HepG2 (cell line): ENCODE measurements at regions not wholly inside any gene's neighbourhood (a gene's known extent, or its start where the extent isn't known, plus 50 kb on each side); places are given as distances from the start of the nearest gene placed in this dataset.

Source experiments
- ATAC-seq: fragments of 200-7000 bp; cut with Tn5 transposase; 3 replicates; pipeline ENCODE4 v1.9.1; 2020; ENCODE audit warnings: mild to moderate bottlenecking, moderate library complexity
- BruUV-seq: library from RNA; stranded (reverse); fragments of 400-500 nt; replicated peaks from 2 replicates; lab custom pipeline; 2021; lab: Mats Ljungman, UMichigan
- CTCF ChIA-PET: fragments of 300-600 bp; formaldehyde crosslinking; extraction: SDS; loops from one replicate; lab custom pipeline; 2021; ENCODE audit warnings: low total read pairs, inconsistent platforms, low intra/inter-chr PET ratio; lab: Yijun Ruan, JAX
- POLR2A ChIA-PET: fragments of 350-600 bp; sonication (Branson Sonifier 250); formaldehyde crosslinking; loops from one replicate; lab custom pipeline; 2020; ENCODE audit warnings: antibody characterized with exemption, inconsistent platforms; lab: Yijun Ruan, JAX
- DNase-seq: peaks from one replicate; pipeline ENCODE4 v3.0.0-alpha.2; 2015; ENCODE audit warnings: low spot score
- FAIRE-seq: peaks from 3 replicates; lab custom pipeline; 2011; peaks lifted over from hg19 to GRCh38; lab: Jason Lieb, UNC
- H2AFZ ChIP-seq: one replicate; pipeline ENCODE4 v1.6.1; 2011; ENCODE audit warnings: low read length, inconsistent platforms
- H3K27ac ChIP-seq: fragments of 300-600 bp; 3 replicates; pipeline ENCODE4 v1.8.0; 2011; ENCODE audit warnings: mixed run types, mild to moderate bottlenecking, mixed read lengths, low read length, inconsistent platforms; ENCODE audit not compliant: insufficient read depth; ENCODE audit errors: extremely low read length
- H3K27me3 ChIP-seq, 2 experiments: fragments of 200-600 bp in 1 of 2; 2 replicates in 1 of 2; 3 replicates in 1 of 2; pipeline versions ENCODE4 v1.6.0 to v1.8.0; 2011; ENCODE audit warnings: low read length in 2 of 2, mild to moderate bottlenecking in 2 of 2, moderate library complexity in 2 of 2, inconsistent platforms in 1 of 2; ENCODE audit not compliant: insufficient read depth in 2 of 2, control insufficient read depth in 1 of 2
- H3K36me3 ChIP-seq, 2 experiments: fragments of 200-600 bp in 1 of 2; replicated peaks in 1 of 2; 2 replicates in 1 of 2; 3 replicates in 1 of 2; pipeline versions ENCODE4 v1.5.1 to v1.8.0; 2011; ENCODE audit warnings: low read length in 2 of 2, inconsistent platforms in 1 of 2; ENCODE audit not compliant: insufficient read depth in 2 of 2, control insufficient read depth in 1 of 2
- H3K4me1 ChIP-seq: 2 replicates; pipeline ENCODE4 v1.5.1; 2012; ENCODE audit warnings: low read length, inconsistent platforms; ENCODE audit not compliant: insufficient read depth
- H3K4me2 ChIP-seq: 2 replicates; pipeline ENCODE4 v1.6.0; 2011; ENCODE audit warnings: low read depth, low read length, inconsistent platforms
- H3K4me3 ChIP-seq, 3 experiments: fragments of 200-600 bp in 1 of 3; sonication (generic), shearing (Covaris generic) in 1 of 3; replicated peaks in 1 of 3; 2 replicates each; pipeline ENCODE4 v1.5.1; 2011 to 2016; ENCODE audit warnings: low read length in 3 of 3, inconsistent platforms in 2 of 3, low read depth in 2 of 3, mild to moderate bottlenecking in 2 of 3, control low read depth in 1 of 3, mixed read lengths in 1 of 3; ENCODE audit not compliant: insufficient read depth in 1 of 3
- H3K79me2 ChIP-seq: one replicate; pipeline ENCODE4 v1.6.1; 2011; ENCODE audit warnings: low read length, inconsistent platforms; ENCODE audit not compliant: insufficient read depth
- H3K9ac ChIP-seq: 2 replicates; pipeline ENCODE4 v1.6.0; 2011; ENCODE audit warnings: mild to moderate bottlenecking, low read depth, low read length, inconsistent platforms; ENCODE audit not compliant: insufficient read depth
- H3K9me3 ChIP-seq: 2 replicates; pipeline ENCODE4 v1.5.1; 2012; ENCODE audit warnings: mild to moderate bottlenecking, low read length
- H4K20me1 ChIP-seq: 2 replicates; pipeline ENCODE4 v1.6.0; 2011; ENCODE audit warnings: inconsistent platforms, mild to moderate bottlenecking, low read length, moderate library complexity; ENCODE audit not compliant: insufficient read depth
- ATRX ChIP-seq: sonication (generic); formaldehyde crosslinking; IDR thresholded peaks from 2 replicates; pipeline ENCODE4 v1.4.0; 2020; ENCODE audit warnings: missing genetic modification reagents, borderline replicate concordance
- MAX ChIP-seq: IDR thresholded peaks from 2 replicates; pipeline ENCODE4 v1.6.1; 2012; ENCODE audit warnings: inconsistent platforms
- MBNL3 ChIP-seq: fragments of 250-450 bp; sonication (Bioruptor Pico); conservative IDR thresholded peaks from 2 replicates; pipeline ENCODE4 v1.8.0; 2022; ENCODE audit warnings: mild to moderate bottlenecking, inconsistent platforms
- MLXIP ChIP-seq: sonication (generic); formaldehyde crosslinking; IDR thresholded peaks from 2 replicates; pipeline ENCODE4 v1.9.0; 2021; ENCODE audit warnings: missing genetic modification reagents, borderline replicate concordance
- MXD4 ChIP-seq: IDR thresholded peaks from 2 replicates; pipeline ENCODE4 v1.6.1; 2016; ENCODE audit warnings: mild to moderate bottlenecking, missing biosample characterization, missing genetic modification reagents
- NCOA2 ChIP-seq: sonication (generic); formaldehyde crosslinking; IDR thresholded peaks from 2 replicates; pipeline ENCODE4 v1.8.0; 2022; ENCODE audit warnings: inconsistent platforms
- REL ChIP-seq: sonication (generic); formaldehyde crosslinking; conservative IDR thresholded peaks from 2 replicates; pipeline ENCODE4 v1.8.0; 2022; ENCODE audit warnings: mild to moderate bottlenecking, missing genetic modification reagents, moderate library complexity
- RFX3 ChIP-seq: IDR thresholded peaks from 2 replicates; pipeline ENCODE4 v1.6.1; 2016; ENCODE audit warnings: missing biosample characterization, missing genetic modification reagents
- SAFB2 ChIP-seq: sonication (generic); formaldehyde crosslinking; IDR thresholded peaks from 2 replicates; pipeline ENCODE4 v1.5.1; 2020; ENCODE audit warnings: missing genetic modification reagents, low read depth, mild to moderate bottlenecking, borderline replicate concordance
- SP5 ChIP-seq: IDR thresholded peaks from 2 replicates; pipeline ENCODE4 v1.6.1; 2016; ENCODE audit warnings: low read depth, borderline replicate concordance
- ZNF318 ChIP-seq: sonication (generic); formaldehyde crosslinking; IDR thresholded peaks from 2 replicates; pipeline ENCODE4 v1.4.0; 2020; ENCODE audit warnings: mild to moderate bottlenecking, missing genetic modification reagents
- ZNF597 ChIP-seq: sonication (generic); formaldehyde crosslinking; IDR thresholded peaks from 2 replicates; pipeline ENCODE4 v1.5.0; 2020; ENCODE audit warnings: missing genetic modification reagents
- ZNF644 ChIP-seq: IDR thresholded peaks from 2 replicates; pipeline ENCODE4 v1.6.1; 2016; ENCODE audit warnings: low read depth
- WGBS: methylation state at CpG from one replicate; pipeline ENCODE4 v1.1.6; 2017; ENCODE audit warnings: low lambda C conversion rate; 5-methylcytosine and 5-hydroxymethylcytosine counted together
- in situ Hi-C: cut with HindIII; loops from 2 replicates; pipeline ENCODE4 v1.10.0; 2017; ENCODE audit warnings: low pct_unique_long_range_greater_than_20kb; ENCODE audit not compliant: extremely low pct_ligation_motif_present
- intact Hi-C: fragments of 100-400 bp; cut with micrococcal nuclease; formaldehyde crosslinking; loops from one replicate; pipeline ENCODE4 v1.10.0; 2022; ENCODE audit not compliant: unreplicated experiment

- Histone ChIP-seq H4K20me1 (no peaks in the 10 kb centered on the region), H3K4me2 (no peak overlapping the region), H3K9ac (no peak overlapping the region), H3K27me3 (no peaks in the 10 kb centered on the region), H2AFZ (no peak overlapping the region), H3K79me2 (no peaks in the 10 kb centered on the region), H3K9me3 (no peaks in the 10 kb centered on the region), H3K4me1 (no peaks in the 10 kb centered on the region), H3K36me3 (no peaks in the 10 kb centered on the region), H3K27ac (no peak overlapping the region), H3K4me3 (no peak overlapping the region)
- FAIRE-seq (no peak), DNase-seq (no peak), ATAC-seq (no peak)
- intact Hi-C loops (no loop called here), in situ Hi-C loops (no loop called here)
- CTCF ChIA-PET = no interaction called here
- 15% methylated on average over 3 of the region's 3 CpGs for WGBS
- BruUV-seq = no TSS peak
- POLR2A ChIA-PET = no interaction called here
- TF ChIP-seq REL (CRISPR knock-in tag) (no peak), MAX (no peak), MBNL3 (CRISPR knock-in tag) (no peak), ATRX (no peak), MXD4 (no peak), ZNF318 (no peak), ZNF597 (CRISPR knock-in tag) (no peak), SAFB2 (CRISPR knock-in tag) (no peak), RFX3 (CRISPR knock-in tag) (no peak), MLXIP (CRISPR knock-in tag) (no peak), NCOA2 (CRISPR knock-in tag) (no peak), SP5 (CRISPR knock-in tag) (no peak), ZNF644 (CRISPR knock-in tag) (no peak)
These were observed 1547.3 kb downstream of the BRINP3 start for GRCh38 chr1:188930382-188930781.
